ENCODE measurements at regions not wholly inside any gene's neighbourhood (a gene's known extent, or its start where the extent isn't known, plus 50 kb on each side); places are given as distances from the start of the nearest gene placed in this dataset.

DNA sequence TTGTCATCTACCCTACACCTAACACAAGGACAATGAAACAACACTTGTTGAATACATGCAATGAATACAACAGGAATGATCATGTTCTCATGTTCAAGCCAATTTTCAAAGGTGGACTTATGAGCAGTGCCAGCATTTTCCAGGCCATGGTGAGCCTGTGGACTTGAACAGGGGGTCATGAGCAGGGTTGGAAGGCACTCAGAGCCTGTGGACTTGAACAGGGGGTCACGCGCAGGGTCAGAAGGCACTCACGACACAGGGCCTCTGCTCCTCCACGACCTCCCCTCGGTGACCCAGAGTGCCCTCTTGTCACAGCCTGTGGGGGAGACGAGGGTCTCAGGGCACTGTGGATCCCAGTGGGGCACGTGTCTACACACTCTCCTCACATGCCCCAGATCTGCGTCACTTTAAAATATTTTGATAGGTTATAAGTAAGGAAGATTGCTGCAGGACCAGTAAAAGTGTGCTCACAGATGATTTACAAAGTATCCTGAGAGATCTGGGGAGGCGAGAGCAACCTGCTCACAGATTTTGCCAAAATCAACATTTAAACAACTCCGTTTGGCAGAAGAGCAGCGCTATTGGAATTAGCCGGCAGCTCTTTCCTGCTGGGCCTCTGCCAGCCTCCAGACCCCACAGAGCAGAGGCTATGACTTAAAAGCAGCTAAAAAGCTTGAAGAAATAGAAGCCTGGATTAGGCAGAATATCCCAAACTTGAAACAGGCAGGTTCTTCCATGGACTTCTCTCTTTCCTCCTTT is 121.9 kb downstream of the TMEM18 start:
- ATAC-seq = no peak
- CTCF ChIA-PET = no interaction called here

DNA sequence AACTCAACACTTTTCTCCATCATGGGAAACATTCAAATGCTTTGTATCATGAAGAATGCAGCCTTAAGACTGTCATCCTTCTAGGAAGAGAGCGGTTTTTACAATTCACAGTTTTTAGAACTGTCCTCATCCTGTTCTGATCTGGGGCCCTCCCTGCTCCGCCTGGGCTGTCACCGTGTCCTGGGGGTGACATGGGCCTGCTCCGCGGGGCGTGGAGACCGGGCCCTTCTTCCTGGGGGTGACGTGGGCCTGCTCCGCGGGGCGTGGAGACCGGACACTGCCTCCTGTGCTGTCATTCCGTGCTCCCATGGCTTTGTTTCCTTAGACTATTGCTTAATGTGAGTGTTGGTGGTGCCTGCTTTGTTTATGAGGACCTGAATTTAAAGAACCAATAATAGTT is 122.8 kb downstream of the TMEM18 start:
- Histone ChIP-seq H3K9me2 (ENCODE audit: insufficient read depth) (no peaks in the 10 kb centered on the region), H3K79me2 (ENCODE audit: insufficient read depth, low read length) (no peaks in the 10 kb centered on the region), H2AFZ (ENCODE audit: low read depth, low read length, poor library complexity, severe bottlenecking) (no peak overlapping the region), H3K4me3 (replicated peaks in 1 of 2; ENCODE audit: low read depth in 1 of 2, low read length in 2 of 2) (no peak overlapping the region), H3K9ac (ENCODE audit: low read length) (no peak overlapping the region), H3K9me3 (ENCODE audit: control insufficient read depth in 1 of 2, insufficient read depth in 1 of 2, low read depth in 1 of 2, low read length in 2 of 2) (no peaks in the 10 kb centered on the region), H4K20me1 (ENCODE audit: insufficient read depth) (no peaks in the 10 kb centered on the region), H3K4me2 (ENCODE audit: low read length) (no peak overlapping the region), H3K27ac (ENCODE audit: low read depth, low read length) (no peak overlapping the region), H3K4me1 (ENCODE audit: control insufficient read depth in 1 of 2, insufficient read depth in 2 of 2, low read length in 2 of 2) (no peaks in the 10 kb centered on the region), H3K27me3 (ENCODE audit: insufficient read depth, low read length) (peaks cover 34% of the 10 kb centered on the region), H3K36me3 (ENCODE audit: control insufficient read depth in 1 of 2, insufficient read depth in 2 of 2, low read length in 2 of 2) (no peaks in the 10 kb centered on the region)
- no peak for DNase-seq (ENCODE audit: low read depth, low spot score)
- ChIA-PET CTCF (no interaction called here), POLR2A (no interaction called here), RAD21 (ENCODE audit: low non-redundant PET in 1 of 2, low total read pairs in 2 of 2, uncharacterized antibody in 2 of 2, unreplicated experiment in 2 of 2) (no interaction called here)
- no TSS peak for BruUV-seq (replicated peaks)
- no peak for TF ChIP-seq ELF1 (IDR thresholded peaks at IDR 0.05; ENCODE audit: borderline replicate concordance, low read depth)
- no peak for TF ChIP-seq JUND (IDR thresholded peaks at IDR 0.05)
- TF ChIP-seq, protein P1, sequence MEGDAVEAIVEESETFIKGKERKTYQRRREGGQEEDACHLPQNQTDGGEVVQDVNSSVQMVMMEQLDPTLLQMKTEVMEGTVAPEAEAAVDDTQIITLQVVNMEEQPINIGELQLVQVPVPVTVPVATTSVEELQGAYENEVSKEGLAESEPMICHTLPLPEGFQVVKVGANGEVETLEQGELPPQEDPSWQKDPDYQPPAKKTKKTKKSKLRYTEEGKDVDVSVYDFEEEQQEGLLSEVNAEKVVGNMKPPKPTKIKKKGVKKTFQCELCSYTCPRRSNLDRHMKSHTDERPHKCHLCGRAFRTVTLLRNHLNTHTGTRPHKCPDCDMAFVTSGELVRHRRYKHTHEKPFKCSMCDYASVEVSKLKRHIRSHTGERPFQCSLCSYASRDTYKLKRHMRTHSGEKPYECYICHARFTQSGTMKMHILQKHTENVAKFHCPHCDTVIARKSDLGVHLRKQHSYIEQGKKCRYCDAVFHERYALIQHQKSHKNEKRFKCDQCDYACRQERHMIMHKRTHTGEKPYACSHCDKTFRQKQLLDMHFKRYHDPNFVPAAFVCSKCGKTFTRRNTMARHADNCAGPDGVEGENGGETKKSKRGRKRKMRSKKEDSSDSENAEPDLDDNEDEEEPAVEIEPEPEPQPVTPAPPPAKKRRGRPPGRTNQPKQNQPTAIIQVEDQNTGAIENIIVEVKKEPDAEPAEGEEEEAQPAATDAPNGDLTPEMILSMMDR (IDR thresholded peaks at IDR 0.05 in 2 of 3, conservative IDR thresholded peaks at IDR 0.05 in 1 of 3; ENCODE audit: borderline replicate concordance in 1 of 3, insufficient read depth in 1 of 3, low read depth in 2 of 3, low read length in 2 of 3) = no peak
- TF ChIP-seq CBX3 (IDR thresholded peaks at IDR 0.05; ENCODE audit: low read depth) = no peak
- TF ChIP-seq SP1 (IDR thresholded peaks at IDR 0.05; ENCODE audit: low read depth) = no peak
- intact Hi-C loops (cut with micrococcal nuclease) = no loop called here
- no peak for ATAC-seq

More for the DNA sequence above, 121.9 kb downstream of the TMEM18 start:
- Histone ChIP-seq H3K4me1 (ENCODE audit: control insufficient read depth in 1 of 2, insufficient read depth in 2 of 2, low read length in 2 of 2) (no peaks in the 10 kb centered on the region), H2AFZ (ENCODE audit: low read depth, low read length, poor library complexity, severe bottlenecking) (no peak overlapping the region), H3K9me2 (ENCODE audit: insufficient read depth) (no peaks in the 10 kb centered on the region), H3K27ac (ENCODE audit: low read depth, low read length) (no peak overlapping the region), H3K4me2 (ENCODE audit: low read length) (no peak overlapping the region), H3K27me3 (ENCODE audit: insufficient read depth, low read length) (peaks cover 37% of the 10 kb centered on the region), H3K9ac (ENCODE audit: low read length) (no peak overlapping the region), H3K4me3 (replicated peaks in 1 of 2; ENCODE audit: low read depth in 1 of 2, low read length in 2 of 2) (no peak overlapping the region), H4K20me1 (ENCODE audit: insufficient read depth) (no peaks in the 10 kb centered on the region), H3K36me3 (ENCODE audit: control insufficient read depth in 1 of 2, insufficient read depth in 2 of 2, low read length in 2 of 2) (no peaks in the 10 kb centered on the region), H3K79me2 (ENCODE audit: insufficient read depth, low read length) (no peaks in the 10 kb centered on the region), H3K9me3 (ENCODE audit: control insufficient read depth in 1 of 2, insufficient read depth in 1 of 2, low read depth in 1 of 2, low read length in 2 of 2) (no peaks in the 10 kb centered on the region)
- RAD21 ChIA-PET (ENCODE audit: low non-redundant PET in 1 of 2, low total read pairs in 2 of 2, uncharacterized antibody in 2 of 2, unreplicated experiment in 2 of 2) = no interaction called here
- POLR2A ChIA-PET = no interaction called here
- no TSS peak for BruUV-seq (replicated peaks)
- TF ChIP-seq ELF1 (IDR thresholded peaks at IDR 0.05; ENCODE audit: borderline replicate concordance, low read depth) = no peak
- no peak for TF ChIP-seq ZNF274 (IDR thresholded peaks at IDR 0.05; ENCODE audit: low read depth, low read length)
- TF ChIP-seq SRF (IDR thresholded peaks at IDR 0.05; ENCODE audit: low read depth) = no peak
- TF ChIP-seq FOSL1 (IDR thresholded peaks at IDR 0.05; ENCODE audit: low read depth) = no peak
- no peak for TF ChIP-seq JUND (IDR thresholded peaks at IDR 0.05)
- TF ChIP-seq, protein P2, sequence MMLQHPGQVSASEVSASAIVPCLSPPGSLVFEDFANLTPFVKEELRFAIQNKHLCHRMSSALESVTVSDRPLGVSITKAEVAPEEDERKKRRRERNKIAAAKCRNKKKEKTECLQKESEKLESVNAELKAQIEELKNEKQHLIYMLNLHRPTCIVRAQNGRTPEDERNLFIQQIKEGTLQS (IDR thresholded peaks at IDR 0.05) = no peak
- no peak for TF ChIP-seq TCF7L2 (IDR thresholded peaks at IDR 0.05; ENCODE audit: borderline replicate concordance, extremely low read depth, insufficient read depth, insufficient read length)
- TF ChIP-seq EGR1 (IDR thresholded peaks at IDR 0.05; ENCODE audit: low read depth) = no peak
- TF ChIP-seq YY1 (IDR thresholded peaks at IDR 0.05; ENCODE audit: extremely low read depth, insufficient replicate concordance, low read depth, low read length) = no peak
- DNase-seq (ENCODE audit: low read depth, low spot score) = no peak
- intact Hi-C loops (cut with micrococcal nuclease) = no loop called here

Measured in HCT116 (cell line).